Endothelial cell of umbilical vein (primary cell): ENCODE measurements at regions not wholly inside any gene's neighbourhood (a gene's known extent, or its start where the extent isn't known, plus 50 kb on each side); places are given as distances from the start of the nearest gene placed in this dataset.

ENCODE experiments used
- EZH2 ChIP-seq: IDR thresholded peaks from 2 replicates; pipeline ENCODE4 v1.6.1; 2012; ENCODE audit warnings: borderline replicate concordance, low read depth, mild to moderate bottlenecking, moderate library complexity, low read length, inconsistent platforms; ENCODE audit not compliant: severe bottlenecking
- POLR2A ChIP-seq: IDR thresholded peaks from 2 replicates; pipeline ENCODE4 v1.6.1; 2012; ENCODE audit warnings: low read depth, mild to moderate bottlenecking, control low read depth, low read length
- POLR2AphosphoS5 ChIP-seq: IDR thresholded peaks from 2 replicates; pipeline ENCODE4 v1.6.1; 2012; ENCODE audit warnings: low read depth, mild to moderate bottlenecking, control low read depth, low read length, moderate library complexity; ENCODE audit not compliant: insufficient read depth

- TF ChIP-seq POLR2A (no peak), EZH2 (no peak), POLR2AphosphoS5 (no peak)
Measured at GRCh38 chr9:73011956-73012355, 59.1 kb upstream of the ALDH1A1 start.
